HG03159 (cell line): ENCODE measurements at regions not wholly inside any gene's neighbourhood (a gene's known extent, or its start where the extent isn't known, plus 50 kb on each side); places are given as distances from the start of the nearest gene placed in this dataset.
"Not testable (repeated sequence)": the region's sequence is repeated elsewhere in the genome, so short reads cannot be mapped to it uniquely, and the experiment has no call there.

Experiments
- ATAC-seq: cut with Tn5 transposase; IDR thresholded peaks from one replicate; pipeline ENCODE4 v1.9.1; 2021; ENCODE audit warnings: mild to moderate bottlenecking, moderate library complexity; ENCODE audit not compliant: unreplicated experiment

DNA sequence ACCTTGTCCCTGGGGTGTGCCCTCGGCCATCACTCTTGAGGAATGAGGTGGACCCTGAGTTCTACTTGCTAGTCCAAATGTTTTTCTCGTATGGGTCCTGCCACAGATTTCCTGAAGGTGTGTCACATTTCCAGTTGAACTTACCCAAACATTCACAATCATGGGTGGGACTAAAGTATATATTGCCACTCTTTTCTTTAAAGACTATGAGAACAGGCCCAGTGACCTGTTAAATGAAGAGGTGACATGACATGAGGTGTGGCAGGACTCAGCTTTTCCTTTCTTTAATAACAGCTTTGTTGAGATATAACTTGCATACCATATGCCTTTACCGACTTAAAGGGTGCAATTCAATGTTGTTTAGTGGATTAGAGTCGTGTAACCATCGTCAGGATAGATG, 177.2 kb upstream of the EXOC2 start:
- no peak for ATAC-seq

DNA sequence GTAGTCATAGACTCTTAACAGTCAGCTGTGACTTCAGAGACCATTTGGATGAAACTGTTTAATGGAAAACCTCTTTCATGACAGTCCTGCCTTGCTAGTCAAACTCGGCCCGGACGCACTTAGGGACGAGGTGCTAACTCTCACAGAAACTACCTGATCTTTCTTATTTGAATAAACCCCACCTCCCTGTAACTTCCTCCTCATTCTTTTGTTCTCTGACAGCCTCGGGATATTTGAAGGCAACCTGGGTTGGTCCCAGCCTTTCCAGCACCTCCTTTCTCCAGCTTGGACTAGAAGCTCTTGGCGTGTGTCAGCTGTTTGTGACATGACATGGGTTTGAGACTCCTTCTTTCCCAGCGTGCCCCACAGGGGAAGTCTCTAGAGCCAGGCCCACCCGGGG, 175.3 kb upstream of the EXOC2 start:
- no peak for ATAC-seq

DNA sequence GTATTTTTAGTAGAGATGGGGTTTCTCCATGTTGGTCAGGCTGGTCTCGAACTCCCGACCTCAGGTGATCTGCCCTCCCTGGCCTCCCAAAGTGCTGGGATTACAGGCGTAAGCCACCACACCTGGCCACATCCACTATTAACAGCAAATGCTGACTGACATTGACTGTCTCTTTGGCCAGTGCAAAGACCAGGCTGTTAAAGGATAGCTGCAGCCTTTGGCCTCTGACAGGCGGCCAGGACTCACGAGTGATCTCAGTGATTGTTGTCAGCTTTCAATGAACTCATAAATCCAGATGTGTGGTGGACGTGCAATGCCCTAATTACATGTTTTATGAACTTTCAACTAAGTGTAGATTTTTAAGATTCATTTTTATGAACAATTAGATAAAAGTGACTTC, 174.4 kb upstream of the EXOC2 start:
- ATAC-seq, result no peak

DNA sequence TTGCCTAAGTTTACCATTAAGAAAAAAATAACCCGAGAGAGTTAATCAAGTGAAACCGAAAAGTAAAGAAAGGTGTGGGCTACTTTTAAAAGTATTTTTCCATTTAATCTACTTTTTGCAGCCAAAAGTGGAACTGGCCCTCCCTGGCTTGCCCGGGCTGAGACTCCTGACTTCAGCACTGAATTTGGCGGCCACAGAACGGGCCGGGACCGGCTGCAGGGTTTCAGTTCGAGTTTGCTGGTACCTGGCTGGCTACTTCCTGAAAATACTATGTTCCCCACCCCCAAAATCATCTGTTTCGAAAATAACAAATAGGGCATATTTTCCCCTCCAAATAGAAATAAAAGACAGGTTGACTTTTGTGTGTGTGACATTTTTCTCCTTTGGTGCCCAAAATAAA, 173.4 kb upstream of the EXOC2 start:
- no peak for ATAC-seq

DNA sequence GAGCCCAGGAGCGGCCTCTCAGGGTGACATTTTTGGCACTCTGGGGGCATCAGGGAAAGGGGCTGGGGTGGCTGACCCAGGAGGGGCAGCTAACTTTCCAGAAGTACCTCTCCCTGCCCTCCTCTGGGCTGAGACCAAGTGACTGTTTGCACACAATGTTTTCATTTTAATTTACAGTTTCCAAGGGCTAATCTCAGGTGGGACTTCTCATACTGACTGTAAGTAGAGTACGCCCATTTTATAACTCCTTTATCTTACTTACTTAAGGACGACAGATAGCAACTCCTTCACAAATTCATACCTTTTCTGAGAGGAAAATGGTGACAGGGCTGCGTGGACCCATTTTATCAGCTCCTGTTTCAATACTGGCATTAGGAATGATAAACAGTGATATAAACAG, 172.9 kb upstream of the EXOC2 start:
- no peak for ATAC-seq

DNA sequence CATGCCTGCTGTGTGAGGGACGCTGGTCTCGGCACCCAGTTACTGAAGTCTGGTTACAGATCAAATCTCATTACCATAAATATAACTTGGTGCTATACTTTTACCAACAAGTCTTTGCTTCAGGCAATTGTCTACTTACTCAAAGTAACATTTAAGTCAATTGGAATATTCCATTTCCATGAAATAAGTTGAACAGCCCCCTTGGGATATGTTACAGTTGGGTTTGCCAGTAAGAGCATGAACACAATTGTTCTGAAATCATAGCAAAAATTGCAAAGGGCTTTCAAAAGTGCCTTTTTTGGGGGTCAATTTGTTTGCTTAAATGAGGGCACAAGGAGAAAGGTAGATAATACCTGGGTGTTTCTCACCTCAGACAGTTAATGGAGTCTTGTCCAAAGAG, 170.9 kb upstream of the EXOC2 start:
- ATAC-seq, result no peak

DNA sequence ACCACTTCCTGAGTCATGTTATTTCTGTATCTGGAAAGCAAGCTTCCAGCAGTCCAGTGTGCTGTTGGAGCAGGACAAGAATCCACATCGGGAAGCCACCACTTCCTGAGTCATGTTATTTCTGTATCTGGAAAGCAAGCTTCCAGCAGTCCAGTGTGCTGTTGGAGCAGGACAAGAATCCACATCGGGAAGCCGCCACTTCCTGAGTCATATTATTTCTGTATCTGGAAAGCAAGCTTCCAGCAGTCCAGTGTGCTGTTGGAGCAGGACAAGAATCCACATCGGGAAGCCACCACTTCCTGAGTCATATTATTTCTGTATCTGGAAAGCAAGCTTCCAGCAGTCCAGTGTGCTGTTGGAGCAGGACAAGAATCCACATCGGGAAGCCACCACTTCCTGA, 170.2 kb upstream of the EXOC2 start:
- not testable (repeated sequence) for ATAC-seq

DNA sequence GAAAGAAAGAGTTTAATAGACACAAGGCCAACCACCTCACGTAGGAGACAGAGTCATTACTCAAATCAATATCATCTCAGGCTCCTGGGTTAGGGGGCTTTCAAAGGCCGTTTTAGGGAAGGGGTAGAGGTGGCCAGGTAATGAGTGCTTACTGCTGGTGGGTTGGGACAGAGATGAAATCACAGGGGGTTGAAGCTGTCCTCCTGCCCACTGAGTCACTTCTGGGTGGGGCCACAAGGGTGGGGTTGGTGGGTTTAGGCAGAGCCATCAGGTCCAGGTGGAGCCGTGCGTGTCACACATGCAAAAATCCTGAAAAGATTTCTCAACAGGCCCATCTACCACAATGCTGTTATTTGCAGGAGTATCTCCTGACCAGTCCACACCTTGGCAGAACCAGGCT, 167.0 kb upstream of the EXOC2 start:
- no peak for ATAC-seq

DNA sequence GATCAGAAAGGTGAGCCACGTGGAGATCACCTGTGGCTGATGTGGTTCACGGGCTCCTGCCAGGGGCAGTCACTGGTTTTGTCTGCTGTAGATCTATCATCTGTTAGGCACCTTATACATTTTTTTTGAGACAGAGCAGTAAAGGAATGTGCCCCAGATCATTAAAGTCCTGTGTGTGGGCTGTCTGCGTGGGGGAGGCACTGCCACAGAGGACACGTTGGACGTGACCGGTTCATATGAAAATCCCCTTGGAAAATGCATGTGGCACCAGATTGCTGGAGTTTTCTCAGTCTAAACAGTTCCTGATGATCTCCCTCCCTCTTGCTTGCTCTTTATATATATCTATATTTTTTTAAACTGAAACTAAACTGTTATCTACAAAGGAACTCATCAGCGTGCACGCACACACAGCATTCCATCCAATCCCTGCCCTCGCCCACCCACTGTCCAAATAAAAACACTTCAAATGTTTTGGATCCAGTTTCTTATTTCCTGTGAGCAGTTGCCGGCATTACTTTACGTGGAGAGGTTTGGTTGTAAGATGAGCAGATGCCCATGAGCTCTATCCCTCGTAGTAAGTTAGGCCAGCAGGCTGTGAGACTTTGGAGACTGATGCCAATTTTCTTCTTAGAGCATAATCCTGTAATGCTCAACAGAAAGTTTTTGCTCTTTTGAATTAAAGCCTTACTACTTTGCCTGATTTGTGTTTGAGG, 161.6 kb upstream of the EXOC2 start:
- ATAC-seq, result no peak

DNA sequence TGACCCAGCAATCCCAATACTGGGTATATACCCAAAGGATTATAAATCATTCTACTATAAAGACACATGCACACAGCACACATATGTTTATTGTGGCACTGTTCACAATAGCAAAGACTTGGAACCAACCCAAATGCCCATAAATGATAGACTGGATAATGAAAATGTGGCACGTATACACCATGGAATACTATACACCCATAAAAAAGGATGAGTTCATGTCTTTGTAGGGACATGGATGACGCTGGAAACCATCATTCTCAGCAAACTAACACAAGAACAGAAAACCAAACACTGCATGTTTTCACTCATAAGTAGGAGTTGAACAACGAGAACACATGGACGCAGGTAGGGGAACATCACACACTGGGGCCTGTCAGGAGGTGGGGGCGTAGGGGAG, 159.3 kb upstream of the EXOC2 start:
- not testable (repeated sequence) for ATAC-seq

DNA sequence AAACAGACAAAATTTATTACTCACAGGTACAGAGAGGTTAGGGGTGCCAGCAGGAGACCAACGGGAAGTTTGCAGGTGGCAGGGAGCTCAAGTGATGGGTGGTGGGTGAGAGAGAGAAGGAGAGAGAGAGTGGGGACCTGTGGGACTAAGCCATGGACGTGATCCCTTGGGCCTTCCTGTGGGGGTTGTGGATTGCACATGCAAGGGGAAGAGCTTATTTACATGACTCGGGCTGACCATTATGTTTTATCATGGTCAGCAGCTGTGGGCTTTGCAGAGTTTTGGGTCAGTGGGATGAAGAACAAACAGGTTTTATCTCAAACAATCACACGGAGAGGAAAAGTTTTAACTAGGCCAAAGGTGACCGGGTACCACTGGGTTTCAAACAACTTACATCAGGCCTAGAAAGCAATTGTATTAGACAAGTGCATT, 156.2 kb upstream of the EXOC2 start:
- ATAC-seq, result no peak

DNA sequence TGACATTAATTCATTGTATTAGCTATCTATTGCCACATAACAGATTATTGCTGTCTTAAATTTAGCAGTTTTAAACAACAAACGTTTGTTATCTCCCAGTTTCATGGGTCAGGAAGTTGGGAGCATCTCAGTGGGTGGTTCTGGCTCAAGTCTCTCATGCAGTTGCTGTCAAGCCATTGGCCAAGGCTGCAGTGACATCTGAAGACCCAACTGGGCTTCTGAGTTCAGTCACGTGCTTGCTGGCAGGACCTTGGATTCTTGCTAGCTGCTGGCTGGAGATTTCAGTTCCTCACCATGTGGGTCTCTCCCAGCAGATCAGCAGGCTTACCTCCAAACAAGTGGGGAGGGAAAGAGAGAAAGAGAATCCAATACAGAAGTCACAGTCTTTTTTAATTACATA, 152.6 kb upstream of the EXOC2 start:
- no peak for ATAC-seq

DNA sequence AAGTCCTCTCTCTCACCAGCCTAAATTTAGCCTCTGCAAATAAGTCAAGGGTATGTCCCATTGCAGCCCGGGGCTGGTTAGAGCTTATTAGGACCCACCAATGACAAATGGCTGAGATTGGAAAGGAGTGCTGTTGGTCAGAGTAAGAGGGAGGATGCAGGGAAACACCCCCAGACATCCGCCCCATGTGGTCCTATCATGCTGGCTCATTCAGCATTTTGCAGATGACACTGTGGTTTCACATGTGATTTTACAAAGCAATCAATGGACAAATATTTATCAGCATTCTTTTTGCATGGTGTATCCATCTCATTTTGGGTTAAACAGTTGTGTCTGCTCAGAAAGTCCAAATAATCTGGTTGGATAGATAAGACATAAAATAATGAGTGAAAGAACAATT, 152.2 kb upstream of the EXOC2 start:
- no peak for ATAC-seq

DNA sequence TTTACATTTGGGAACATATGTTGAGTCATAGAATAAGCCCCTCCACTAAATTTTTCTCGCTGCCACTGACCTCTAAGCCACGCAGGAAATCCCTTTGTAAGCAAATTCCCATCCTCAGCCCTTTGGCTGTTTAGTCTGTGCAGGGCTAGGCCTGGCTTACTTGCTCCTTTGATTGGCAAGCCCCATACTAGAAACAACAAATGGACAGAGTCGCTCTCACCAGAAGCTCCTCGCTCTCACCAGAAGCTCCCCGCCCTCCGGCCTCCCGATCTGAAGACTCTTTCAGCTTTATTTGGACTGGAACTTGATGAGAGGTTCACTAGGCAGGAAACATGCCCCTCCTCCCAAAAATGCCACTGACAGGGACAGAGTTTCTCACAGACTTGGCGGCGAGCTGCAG, 149.2 kb upstream of the EXOC2 start:
- ATAC-seq, result no peak

DNA sequence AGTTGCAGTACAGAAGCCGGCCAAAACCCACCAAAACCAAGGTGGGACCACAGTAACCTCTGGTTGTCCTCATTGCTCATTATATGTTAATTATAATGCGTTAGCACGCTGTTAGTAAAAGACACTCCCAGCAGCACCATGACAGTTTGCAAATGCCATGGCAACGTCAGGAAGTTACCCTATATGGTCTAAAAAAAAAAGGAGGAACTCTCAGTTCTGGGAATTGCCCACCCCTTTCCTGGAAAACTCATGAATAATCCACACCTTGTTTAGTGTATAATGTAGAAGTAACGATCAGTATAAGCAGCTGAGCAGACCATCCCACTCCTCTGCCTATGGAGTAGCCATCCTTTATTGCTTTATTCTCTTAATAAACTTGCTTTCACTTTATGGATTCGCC, 148.6 kb upstream of the EXOC2 start:
- no peak for ATAC-seq

DNA sequence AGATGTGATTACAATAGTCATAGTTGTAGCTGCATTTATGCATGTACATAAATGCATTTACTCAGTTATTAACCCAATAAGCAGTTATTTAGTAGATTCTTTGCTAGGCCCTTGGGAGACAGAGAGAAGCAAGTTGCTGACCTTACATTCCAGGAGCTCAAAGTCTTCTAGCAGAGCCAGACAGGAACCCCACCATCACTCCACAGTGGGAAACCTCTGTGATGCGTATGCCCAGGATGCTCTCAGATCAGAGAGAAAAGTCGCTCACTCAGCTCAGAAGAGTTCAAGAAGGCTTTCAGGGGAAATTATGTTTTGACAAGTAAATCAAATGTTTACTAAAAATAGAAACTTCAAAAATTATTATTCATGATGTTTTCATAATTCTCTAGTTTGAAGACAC, 146.3 kb upstream of the EXOC2 start:
- ATAC-seq, result no peak

DNA sequence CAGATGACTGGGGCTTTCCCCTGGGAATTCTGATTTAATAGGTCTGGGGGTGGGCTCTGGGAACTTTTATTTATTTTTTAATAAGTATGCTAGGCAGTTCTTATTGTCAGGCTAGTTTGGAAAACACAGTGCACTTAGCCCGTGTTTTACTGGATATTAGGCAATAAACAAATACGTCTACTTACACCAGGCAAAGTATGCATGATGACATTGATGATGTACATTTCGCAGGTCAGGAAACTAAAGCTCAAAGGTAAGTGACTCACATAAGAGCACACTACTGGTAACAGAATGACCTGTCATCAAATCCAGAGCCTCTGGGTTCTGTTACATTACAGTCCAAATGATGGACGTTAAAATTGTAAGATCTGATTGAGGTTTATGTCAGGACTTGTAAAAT, 144.4 kb upstream of the EXOC2 start:
- no peak for ATAC-seq

DNA sequence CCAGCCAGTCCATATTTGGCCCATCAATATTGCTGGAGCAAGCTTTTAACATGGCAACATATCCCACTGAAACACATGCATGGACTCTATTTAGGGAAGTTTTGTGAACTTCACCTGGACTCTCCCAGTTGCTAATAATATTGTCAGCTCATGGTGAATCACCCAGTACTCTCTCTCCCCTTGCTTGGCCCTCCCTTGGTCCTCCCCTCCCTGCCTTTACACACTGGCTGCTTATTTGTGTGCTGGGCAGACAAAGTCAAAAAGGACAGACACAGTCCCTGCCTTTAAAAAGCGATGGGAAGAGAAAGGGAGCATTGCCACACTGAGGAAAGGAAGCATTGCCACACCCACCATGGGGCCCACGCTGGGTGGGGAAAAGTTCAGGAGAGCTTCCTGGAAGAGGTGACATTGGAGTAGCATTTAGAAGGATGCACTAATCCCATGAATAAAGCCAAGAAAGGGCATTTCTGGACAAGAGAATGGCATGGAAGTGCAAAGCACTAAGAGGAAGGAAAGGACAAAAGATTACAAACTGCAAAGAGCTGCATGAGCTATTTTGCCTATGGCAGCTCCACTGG, 143.4 kb upstream of the EXOC2 start:
- ATAC-seq, result no peak

DNA sequence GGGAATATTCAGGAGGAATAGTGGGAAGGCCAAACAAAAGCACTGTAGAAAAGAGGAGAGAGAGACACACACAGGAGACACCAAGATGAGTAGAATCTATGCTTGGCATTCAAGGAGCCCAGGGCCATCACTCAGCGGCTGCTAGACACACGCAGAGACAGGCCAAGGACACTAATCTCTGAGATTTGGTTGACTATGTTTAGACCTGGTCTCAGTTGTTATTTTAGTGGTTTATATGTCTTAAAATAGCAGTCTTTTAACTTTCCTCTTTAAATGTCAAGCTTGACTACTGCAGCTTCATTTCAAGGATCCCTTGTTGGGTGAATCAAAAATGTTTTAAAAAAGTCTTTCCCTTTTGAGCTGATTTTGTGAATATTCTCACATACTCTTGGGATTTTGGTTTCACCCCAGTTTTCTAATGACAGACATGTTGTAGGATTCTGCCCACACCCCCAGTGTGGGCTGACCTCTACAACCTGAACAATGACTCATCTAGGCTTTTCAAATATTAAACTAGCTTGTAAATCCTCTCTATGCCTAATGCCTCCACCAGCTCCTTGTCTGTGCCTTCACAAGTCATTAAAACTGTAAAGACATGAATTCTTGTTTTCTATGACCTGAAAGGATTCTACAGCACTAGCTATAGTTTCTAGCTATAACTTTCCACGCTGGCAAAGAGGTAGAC, 142.7 kb upstream of the EXOC2 start:
- ATAC-seq, result no peak

DNA sequence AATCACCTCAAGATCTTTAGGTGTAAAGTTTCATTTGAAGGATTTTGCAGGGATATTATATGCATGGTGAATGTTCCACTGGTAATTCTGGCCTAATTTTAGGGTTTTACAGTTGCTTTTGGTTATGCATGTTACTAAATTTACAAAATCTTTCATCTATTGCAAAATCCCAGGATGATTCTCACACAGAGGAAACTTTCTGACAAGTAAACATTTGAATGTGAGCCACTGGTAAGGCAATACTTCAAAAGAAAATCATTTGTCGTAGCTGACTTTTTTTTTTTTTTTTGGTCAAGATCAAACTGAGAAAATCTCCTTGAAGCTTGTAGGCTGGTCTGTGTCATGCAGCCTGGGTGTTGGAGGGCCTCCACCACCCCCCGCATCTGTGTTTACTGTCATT, 141.9 kb upstream of the EXOC2 start:
- ATAC-seq, result no peak

DNA sequence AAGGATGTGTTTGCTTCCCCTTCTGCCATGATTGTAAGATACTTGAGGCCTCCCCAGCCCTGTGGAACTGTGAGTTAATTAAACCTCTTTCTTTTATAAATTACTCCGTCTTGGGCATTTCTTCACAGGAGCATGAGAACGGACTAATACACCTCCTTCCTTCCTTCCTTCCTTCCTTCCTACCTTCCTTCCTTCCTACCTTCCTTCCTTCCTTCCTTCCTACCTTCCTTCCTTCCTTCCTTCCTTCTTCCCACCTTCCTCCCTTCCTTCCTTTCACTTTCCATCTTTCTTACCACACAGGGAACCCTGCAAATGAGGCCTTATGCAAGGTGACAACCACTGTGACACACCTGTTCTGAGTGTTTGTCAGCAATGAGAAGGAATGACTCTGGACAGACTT, 141.3 kb upstream of the EXOC2 start:
- no peak for ATAC-seq

DNA sequence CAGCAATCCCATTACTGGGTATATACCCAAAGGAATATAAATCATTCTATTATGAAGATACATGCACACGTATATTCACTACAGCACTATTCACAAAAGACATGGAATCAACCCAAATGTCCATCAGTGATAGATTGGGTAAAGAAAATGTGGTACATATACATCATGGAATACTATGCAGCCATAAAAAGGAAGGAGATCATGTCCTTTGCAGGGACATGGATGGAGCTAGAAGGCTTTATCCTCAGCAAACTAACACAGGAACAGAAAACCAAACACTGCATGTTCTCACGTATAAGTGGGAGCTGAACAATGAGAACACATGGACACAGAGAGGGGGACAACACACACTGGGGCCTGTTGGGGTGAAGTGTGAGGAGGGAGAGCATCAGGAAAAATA, 139.9 kb upstream of the EXOC2 start:
- not testable (repeated sequence) for ATAC-seq
